Lower leg skin (tissue), 3 donors: ENCODE measurements at regions not wholly inside any gene's neighbourhood (a gene's known extent, or its start where the extent isn't known, plus 50 kb on each side); places are given as distances from the start of the nearest gene placed in this dataset.

Experiments used
- CTCF ChIP-seq, 3 donors: fragments of 450-650 bp; IDR thresholded peaks; one replicate each; pipeline ENCODE4 v1.5.1; 2016; ENCODE audit warnings: antibody characterized with exemption in 3 of 3, mild to moderate bottlenecking in 3 of 3, moderate library complexity in 2 of 3
- POLR2A ChIP-seq, 2 donors: fragments of 450-650 bp; IDR thresholded peaks; one replicate each; pipeline ENCODE4 v1.6.1; 2016 to 2017; ENCODE audit warnings: antibody characterized with exemption in 2 of 2, mild to moderate bottlenecking in 1 of 2, moderate library complexity in 1 of 2

- no peak for TF ChIP-seq CTCF (IDR thresholded peaks at IDR 0.05)
- no peak for TF ChIP-seq POLR2A (IDR thresholded peaks at IDR 0.05)
These were observed 135.1 kb upstream of the TRIM24 start for GRCh38 chr7:138324941-138325340.
